Suprapubic skin (tissue), 4 donors: ENCODE measurements at regions not wholly inside any gene's neighbourhood (a gene's known extent, or its start where the extent isn't known, plus 50 kb on each side); places are given as distances from the start of the nearest gene placed in this dataset.

Experiments used
- POLR2A ChIP-seq, 2 donors: fragments of 450-650 bp; IDR thresholded peaks; one replicate each; pipeline ENCODE4 v1.6.1; 2017; ENCODE audit warnings: antibody characterized with exemption in 2 of 2, mild to moderate bottlenecking in 2 of 2, moderate library complexity in 2 of 2
- POLR2AphosphoS5 ChIP-seq, 3 donors: sonication (generic); formaldehyde crosslinking; IDR thresholded peaks; one replicate each; pipeline ENCODE4 v1.6.1; 2017; ENCODE audit warnings: antibody characterized with exemption in 3 of 3
- TF ChIP-seq, protein P1 (sequence below), 2 donors: fragments of 200-600 bp in 1 of 2; fragments of 450-650 bp in 1 of 2; sonication (generic) in 1 of 2; IDR thresholded peaks; one replicate each; pipeline ENCODE4 v1.5.1; 2016 to 2019; ENCODE audit warnings: antibody characterized with exemption in 2 of 2, mild to moderate bottlenecking in 1 of 2, moderate library complexity in 1 of 2

DNA sequence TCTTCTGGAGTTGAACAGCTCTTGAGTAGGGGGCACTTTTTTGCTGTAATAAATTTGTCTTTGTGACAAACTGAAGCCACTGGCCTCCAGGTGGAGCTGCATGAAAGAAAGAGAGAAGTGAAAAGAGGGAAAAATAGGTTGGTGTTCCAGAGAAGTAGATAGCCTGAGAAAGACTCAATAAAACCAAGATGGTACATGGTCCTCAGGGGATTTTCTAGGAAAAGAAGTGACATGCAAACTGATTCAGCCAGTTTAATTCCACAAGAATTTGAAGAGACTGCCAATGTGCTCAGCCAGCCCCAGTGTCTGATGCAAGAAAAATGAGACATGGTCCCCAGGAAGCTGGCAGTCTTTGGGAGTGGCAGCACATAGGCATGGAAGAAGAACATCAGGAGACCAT is 152.7 kb downstream of the CD47 start:
- TF ChIP-seq, protein P1, sequence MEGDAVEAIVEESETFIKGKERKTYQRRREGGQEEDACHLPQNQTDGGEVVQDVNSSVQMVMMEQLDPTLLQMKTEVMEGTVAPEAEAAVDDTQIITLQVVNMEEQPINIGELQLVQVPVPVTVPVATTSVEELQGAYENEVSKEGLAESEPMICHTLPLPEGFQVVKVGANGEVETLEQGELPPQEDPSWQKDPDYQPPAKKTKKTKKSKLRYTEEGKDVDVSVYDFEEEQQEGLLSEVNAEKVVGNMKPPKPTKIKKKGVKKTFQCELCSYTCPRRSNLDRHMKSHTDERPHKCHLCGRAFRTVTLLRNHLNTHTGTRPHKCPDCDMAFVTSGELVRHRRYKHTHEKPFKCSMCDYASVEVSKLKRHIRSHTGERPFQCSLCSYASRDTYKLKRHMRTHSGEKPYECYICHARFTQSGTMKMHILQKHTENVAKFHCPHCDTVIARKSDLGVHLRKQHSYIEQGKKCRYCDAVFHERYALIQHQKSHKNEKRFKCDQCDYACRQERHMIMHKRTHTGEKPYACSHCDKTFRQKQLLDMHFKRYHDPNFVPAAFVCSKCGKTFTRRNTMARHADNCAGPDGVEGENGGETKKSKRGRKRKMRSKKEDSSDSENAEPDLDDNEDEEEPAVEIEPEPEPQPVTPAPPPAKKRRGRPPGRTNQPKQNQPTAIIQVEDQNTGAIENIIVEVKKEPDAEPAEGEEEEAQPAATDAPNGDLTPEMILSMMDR (IDR thresholded peaks at IDR 0.05) = peak; percentile 14 to 27
- no peak for TF ChIP-seq POLR2A (IDR thresholded peaks at IDR 0.05)
- peak in 1 of 3 donors; percentile 40 for TF ChIP-seq POLR2AphosphoS5 (IDR thresholded peaks at IDR 0.05)
